ENCODE measurements at regions not wholly inside any gene's neighbourhood (a gene's known extent, or its start where the extent isn't known, plus 50 kb on each side); places are given as distances from the start of the nearest gene placed in this dataset.

- Histone ChIP-seq H3K4me3 (ENCODE audit: low read length) (no peak overlapping the region), H3K4me1 (ENCODE audit: low read length) (peaks cover 15% of the 10 kb centered on the region), H3K27ac (ENCODE audit: low read length) (no peak overlapping the region), H3K27me3 (ENCODE audit: low read depth, low read length) (peaks cover 11% of the 10 kb centered on the region), H2AFZ (ENCODE audit: low read depth, low read length) (no peak overlapping the region), H3K4me2 (ENCODE audit: low read length) (no peak overlapping the region), H3K9me3 (ENCODE audit: insufficient read depth, low read length) (no peaks in the 10 kb centered on the region), H3K79me2 (ENCODE audit: low read length) (no peaks in the 10 kb centered on the region), H3K9ac (ENCODE audit: low read length) (no peak overlapping the region), H4K20me1 (ENCODE audit: insufficient read depth, low read length) (no peaks in the 10 kb centered on the region), H3K36me3 (replicated peaks; ENCODE audit: low read depth, low read length) (no peaks in the 10 kb centered on the region)
- TF ChIP-seq EZH2phosphoT487 (IDR thresholded peaks at IDR 0.05; ENCODE audit: low read depth) (no peak), CTCF (IDR thresholded peaks at IDR 0.05; ENCODE audit: low read depth, low read length) (no peak)
Measured at GRCh38 chr3:118775021-118775420, 259.6 kb downstream of the IGSF11 start.

- Histone ChIP-seq H3K27ac (ENCODE audit: low read length) (no peak overlapping the region), H3K9ac (ENCODE audit: low read length) (no peak overlapping the region), H3K4me1 (ENCODE audit: low read length) (peaks cover 27% of the 10 kb centered on the region), H3K79me2 (ENCODE audit: low read length) (no peaks in the 10 kb centered on the region), H2AFZ (ENCODE audit: low read depth, low read length) (no peak overlapping the region; the same call in 1 of the 2 replicates), H3K4me2 (ENCODE audit: low read length) (peak overlapping the region; percentile 10; the same call in 1 of the 2 replicates), H3K36me3 (replicated peaks; ENCODE audit: low read depth, low read length) (no peaks in the 10 kb centered on the region), H3K4me3 (ENCODE audit: low read length) (no peak overlapping the region), H3K27me3 (ENCODE audit: low read depth, low read length) (peaks cover 22% of the 10 kb centered on the region), H3K9me3 (ENCODE audit: insufficient read depth, low read length) (no peaks in the 10 kb centered on the region), H4K20me1 (ENCODE audit: insufficient read depth, low read length) (no peaks in the 10 kb centered on the region)
- TF ChIP-seq CTCF (IDR thresholded peaks at IDR 0.05; ENCODE audit: low read depth, low read length) (no peak), EZH2phosphoT487 (IDR thresholded peaks at IDR 0.05; ENCODE audit: low read depth) (no peak)
Measured at GRCh38 chr3:118778201-118778600, 256.4 kb downstream of the IGSF11 start.

- Histone ChIP-seq H3K9me3 (ENCODE audit: insufficient read depth, low read length) (no peaks in the 10 kb centered on the region), H3K79me2 (ENCODE audit: low read length) (no peaks in the 10 kb centered on the region), H3K4me2 (ENCODE audit: low read length) (no peak overlapping the region), H2AFZ (ENCODE audit: low read depth, low read length) (no peak overlapping the region), H3K9ac (ENCODE audit: low read length) (no peak overlapping the region), H3K4me1 (ENCODE audit: low read length) (peaks cover 37% of the 10 kb centered on the region), H3K4me3 (ENCODE audit: low read length) (no peak overlapping the region), H3K36me3 (replicated peaks; ENCODE audit: low read depth, low read length) (no peaks in the 10 kb centered on the region), H3K27ac (ENCODE audit: low read length) (no peak overlapping the region), H4K20me1 (ENCODE audit: insufficient read depth, low read length) (no peaks in the 10 kb centered on the region), H3K27me3 (ENCODE audit: low read depth, low read length) (peaks cover 28% of the 10 kb centered on the region)
- TF ChIP-seq CTCF (IDR thresholded peaks at IDR 0.05; ENCODE audit: low read depth, low read length) (no peak), EZH2phosphoT487 (IDR thresholded peaks at IDR 0.05; ENCODE audit: low read depth) (no peak)
Measured at GRCh38 chr3:118781232-118781631, 253.4 kb downstream of the IGSF11 start.

DNA sequence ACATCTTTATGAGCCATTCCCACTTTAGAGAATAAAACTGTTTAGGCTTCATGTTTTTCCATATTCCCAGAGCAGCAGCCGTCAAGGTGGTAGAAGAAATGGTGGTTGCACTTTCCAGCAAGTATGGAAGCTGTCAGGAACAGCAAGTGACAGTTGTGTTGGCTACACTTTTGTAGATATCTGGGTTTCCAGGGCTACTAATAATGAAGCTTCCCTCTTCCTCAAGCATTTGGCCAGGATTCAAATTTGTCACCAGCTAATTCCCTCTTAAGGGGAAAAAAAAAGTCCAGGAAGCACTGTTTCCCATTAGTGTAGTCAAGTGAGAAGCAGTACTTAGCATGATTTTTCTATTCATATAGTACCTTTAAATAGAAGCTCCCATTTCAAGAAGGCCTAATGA lies 252.8 kb downstream of the IGSF11 start:
- Histone ChIP-seq H3K4me2 (ENCODE audit: low read length) (peak overlapping the region; percentile 71), H3K4me1 (ENCODE audit: low read length) (peaks cover 38% of the 10 kb centered on the region)

More for the DNA sequence above, 252.8 kb downstream of the IGSF11 start:
- no peaks in the 10 kb centered on the region for H4K20me1 ChIP-seq (ENCODE audit: insufficient read depth, low read length)
- no peak overlapping the region for H3K27ac ChIP-seq (ENCODE audit: low read length)
- H3K9ac ChIP-seq (ENCODE audit: low read length) = no peak overlapping the region; the same call in 1 of the 2 replicates
- peaks cover 29% of the 10 kb centered on the region for H3K27me3 ChIP-seq (ENCODE audit: low read depth, low read length)
- H2AFZ ChIP-seq (ENCODE audit: low read depth, low read length) = no peak overlapping the region
- no peaks in the 10 kb centered on the region for H3K36me3 ChIP-seq (replicated peaks; ENCODE audit: low read depth, low read length)
- no peaks in the 10 kb centered on the region for H3K79me2 ChIP-seq (ENCODE audit: low read length)
- no peaks in the 10 kb centered on the region for H3K9me3 ChIP-seq (ENCODE audit: insufficient read depth, low read length)
- TF ChIP-seq CTCF (IDR thresholded peaks at IDR 0.05; ENCODE audit: low read depth, low read length) (no peak), EZH2phosphoT487 (IDR thresholded peaks at IDR 0.05; ENCODE audit: low read depth) (no peak)
- peak overlapping the region; percentile 41 for H3K4me3 ChIP-seq (ENCODE audit: low read length)

All from OCI-LY3 (cell line).